Activated CD4-positive, alpha-beta T cell treated with anti-CD3 and anti-CD28 coated beads, Interleukin-2, amount 10 ng/mL, durations not matched to agents 7 days and 5 days (primary cell): ENCODE measurements at regions not wholly inside any gene's neighbourhood (a gene's known extent, or its start where the extent isn't known, plus 50 kb on each side); places are given as distances from the start of the nearest gene placed in this dataset.

Experiments used
- CTCF ChIA-PET: fragments of 350-600 bp; sonication (Branson Sonifier 250); formaldehyde crosslinking; loops from one replicate; lab custom pipeline; 2021; ENCODE audit warnings: antibody characterized with exemption; lab: Charles Lee
- POLR2A ChIA-PET: fragments of 350-600 bp; sonication (Branson Sonifier 250); formaldehyde crosslinking; loops from one replicate; lab custom pipeline; 2021; ENCODE audit warnings: antibody characterized with exemption; lab: Charles Lee
- DNase-seq: peaks from one replicate; pipeline ENCODE4 v3.0.0-alpha.2; 2020
- H3K27ac Mint-ChIP-seq: one replicate; pipeline ENCODE4 v1.8.0; 2021; ENCODE audit warnings: mild to moderate bottlenecking, moderate library complexity, mixed read lengths
- H3K27me3 Mint-ChIP-seq: one replicate; pipeline ENCODE4 v1.8.0; 2021; ENCODE audit warnings: mixed read lengths
- H3K36me3 Mint-ChIP-seq: one replicate; pipeline ENCODE4 v1.8.0; 2021; ENCODE audit warnings: low read depth, mixed read lengths
- H3K4me1 Mint-ChIP-seq: one replicate; pipeline ENCODE4 v1.8.0; 2021; ENCODE audit warnings: mixed read lengths
- H3K4me3 Mint-ChIP-seq: one replicate; pipeline ENCODE4 v1.8.0; 2021; ENCODE audit warnings: mild to moderate bottlenecking, moderate library complexity, mixed read lengths
- H3K9me3 Mint-ChIP-seq: one replicate; pipeline ENCODE4 v1.8.0; 2021; ENCODE audit warnings: mixed read lengths

- CTCF ChIA-PET: no interaction called here
- H3K27me3 Mint-ChIP-seq: no peaks in the 10 kb centered on the region
- DNase-seq: no peak
- H3K9me3 Mint-ChIP-seq: no peaks in the 10 kb centered on the region
- H3K4me3 Mint-ChIP-seq: no peak overlapping the region
- H3K36me3 Mint-ChIP-seq: no peaks in the 10 kb centered on the region
- no peaks in the 10 kb centered on the region for H3K4me1 Mint-ChIP-seq
- POLR2A ChIA-PET: no interaction called here
- no peak overlapping the region for H3K27ac Mint-ChIP-seq
Measured at GRCh38 chr5:163677092-163677491, 171.7 kb downstream of the MAT2B start.

GRCh38 chr5:163682234-163682633 is 176.8 kb downstream of the MAT2B start:
- CTCF ChIA-PET: no interaction called here
- POLR2A ChIA-PET: no interaction called here
- no peaks in the 10 kb centered on the region for H3K27me3 Mint-ChIP-seq

GRCh38 chr5:163687414-163687813 is 182.0 kb downstream of the MAT2B start:
- POLR2A ChIA-PET: no interaction called here
- Mint-ChIP-seq H3K27ac (no peak overlapping the region), H3K4me1 (no peaks in the 10 kb centered on the region), H3K4me3 (no peak overlapping the region), H3K27me3 (no peaks in the 10 kb centered on the region), H3K9me3 (no peaks in the 10 kb centered on the region), H3K36me3 (no peaks in the 10 kb centered on the region)
- CTCF ChIA-PET: no interaction called here
- DNase-seq: no peak

More at GRCh38 chr5:163682234-163682633, 176.8 kb downstream of the MAT2B start:
- no peaks in the 10 kb centered on the region for H3K36me3 Mint-ChIP-seq
- no peak for DNase-seq
- no peaks in the 10 kb centered on the region for H3K4me1 Mint-ChIP-seq
- no peak overlapping the region for H3K4me3 Mint-ChIP-seq
- H3K27ac Mint-ChIP-seq: no peak overlapping the region
- H3K9me3 Mint-ChIP-seq: no peaks in the 10 kb centered on the region

DNA sequence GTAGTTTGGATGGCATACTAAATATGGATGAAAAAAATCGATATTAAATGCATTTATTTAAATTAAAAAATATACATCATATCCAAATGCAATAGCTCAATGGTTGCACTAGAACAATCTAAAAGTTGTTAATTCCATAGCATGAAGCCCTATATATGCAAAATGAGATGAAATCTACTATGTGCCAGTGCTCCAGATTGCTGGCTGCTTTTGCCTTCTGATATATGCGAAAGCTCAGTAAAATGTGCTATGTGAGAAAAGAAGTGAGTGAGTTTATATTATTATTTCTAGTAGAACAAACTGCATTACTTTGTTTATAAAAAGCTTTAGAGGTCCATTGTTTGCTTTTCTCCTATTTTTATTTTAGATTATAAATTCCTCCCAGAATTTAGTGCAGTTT is 186.7 kb downstream of the MAT2B start:
- ChIA-PET POLR2A (no interaction called here), CTCF (no interaction called here)

DNA sequence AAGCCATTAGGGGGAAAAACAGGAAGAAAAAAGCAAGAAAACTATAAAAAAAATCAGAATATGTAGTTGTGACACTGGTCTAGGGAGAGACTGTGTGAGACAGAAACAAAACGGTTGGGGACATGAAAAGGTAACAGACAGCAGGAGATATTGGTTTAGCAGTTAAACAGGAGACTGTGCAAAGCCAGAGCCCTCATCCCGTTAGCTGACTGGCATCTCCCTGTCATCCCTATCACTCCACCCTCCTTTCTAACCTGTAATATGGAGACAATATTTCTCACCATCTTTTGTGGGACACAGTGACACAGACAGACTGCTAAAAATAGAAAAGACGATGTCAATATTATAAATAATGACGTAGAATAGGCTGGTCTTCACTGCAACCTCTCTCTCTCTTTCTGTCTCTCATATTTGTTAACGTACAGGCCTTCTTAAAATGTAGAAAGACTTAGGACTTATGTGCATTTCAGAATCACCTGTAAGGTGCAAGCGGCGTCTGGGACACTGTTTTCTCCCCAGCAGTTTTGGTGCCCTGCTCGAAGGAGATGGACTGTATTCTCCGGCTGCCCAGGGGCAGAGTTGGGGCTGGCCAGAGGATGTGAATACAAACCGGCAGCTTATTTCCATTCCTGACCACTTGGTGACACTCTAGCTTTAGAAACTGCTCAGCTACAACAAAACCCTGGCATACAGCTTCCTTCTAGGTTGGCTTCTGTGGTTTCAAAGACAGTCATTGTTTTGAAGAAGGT is 190.6 kb downstream of the MAT2B start:
- Mint-ChIP-seq H3K4me1 (no peaks in the 10 kb centered on the region), H3K27me3 (no peaks in the 10 kb centered on the region), H3K9me3 (no peaks in the 10 kb centered on the region), H3K27ac (no peak overlapping the region), H3K36me3 (no peaks in the 10 kb centered on the region), H3K4me3 (no peak overlapping the region)
- ChIA-PET CTCF (no interaction called here), POLR2A (no interaction called here)
- no peak for DNase-seq

More for the DNA sequence above, 186.7 kb downstream of the MAT2B start:
- no peaks in the 10 kb centered on the region for H3K36me3 Mint-ChIP-seq
- DNase-seq: no peak
- H3K27ac Mint-ChIP-seq: no peak overlapping the region
- H3K9me3 Mint-ChIP-seq: no peaks in the 10 kb centered on the region
- no peaks in the 10 kb centered on the region for H3K4me1 Mint-ChIP-seq
- H3K4me3 Mint-ChIP-seq: no peak overlapping the region
- no peaks in the 10 kb centered on the region for H3K27me3 Mint-ChIP-seq

GRCh38 chr5:163696579-163696887 is 191.1 kb downstream of the MAT2B start:
- ChIA-PET POLR2A (no interaction called here), CTCF (no interaction called here)
- no peaks in the 10 kb centered on the region for H3K36me3 Mint-ChIP-seq
- no peaks in the 10 kb centered on the region for H3K27me3 Mint-ChIP-seq
- no peaks in the 10 kb centered on the region for H3K9me3 Mint-ChIP-seq
- no peak overlapping the region for H3K4me3 Mint-ChIP-seq
- no peak overlapping the region for H3K27ac Mint-ChIP-seq
- H3K4me1 Mint-ChIP-seq: no peaks in the 10 kb centered on the region
- no peak for DNase-seq

- no peak for DNase-seq
- Mint-ChIP-seq H3K4me1 (no peaks in the 10 kb centered on the region), H3K27me3 (no peaks in the 10 kb centered on the region), H3K4me3 (no peak overlapping the region), H3K9me3 (no peaks in the 10 kb centered on the region), H3K36me3 (no peaks in the 10 kb centered on the region), H3K27ac (no peak overlapping the region)
- ChIA-PET CTCF (no interaction called here), POLR2A (no interaction called here)
Measured at GRCh38 chr5:163706053-163706771, 200.8 kb downstream of the MAT2B start.

DNA sequence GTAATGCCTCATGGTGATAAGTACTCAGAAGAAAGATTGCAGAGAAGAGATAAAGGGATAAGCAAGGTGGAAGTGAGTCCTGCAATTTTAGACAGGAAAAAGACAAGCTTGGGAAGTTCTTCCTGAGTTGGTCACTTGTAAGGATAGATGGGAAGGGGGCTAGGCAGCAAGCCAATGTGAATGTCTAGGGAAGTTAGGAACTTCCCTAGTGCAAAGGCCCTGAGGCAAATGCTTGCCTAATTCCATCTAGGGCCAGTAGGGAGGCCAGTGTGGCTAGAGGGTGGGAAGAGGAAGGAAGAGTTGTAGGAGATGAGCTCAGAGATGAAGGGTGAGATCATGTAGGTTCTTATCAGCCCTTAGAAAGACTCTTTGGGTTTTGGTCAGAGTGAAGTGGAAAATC is 206.6 kb downstream of the MAT2B start:
- POLR2A ChIA-PET: no interaction called here
- Mint-ChIP-seq H3K36me3 (no peaks in the 10 kb centered on the region), H3K27ac (no peak overlapping the region), H3K4me3 (no peak overlapping the region), H3K9me3 (no peaks in the 10 kb centered on the region), H3K4me1 (no peaks in the 10 kb centered on the region), H3K27me3 (no peaks in the 10 kb centered on the region)
- no peak for DNase-seq
- CTCF ChIA-PET: no interaction called here

DNA sequence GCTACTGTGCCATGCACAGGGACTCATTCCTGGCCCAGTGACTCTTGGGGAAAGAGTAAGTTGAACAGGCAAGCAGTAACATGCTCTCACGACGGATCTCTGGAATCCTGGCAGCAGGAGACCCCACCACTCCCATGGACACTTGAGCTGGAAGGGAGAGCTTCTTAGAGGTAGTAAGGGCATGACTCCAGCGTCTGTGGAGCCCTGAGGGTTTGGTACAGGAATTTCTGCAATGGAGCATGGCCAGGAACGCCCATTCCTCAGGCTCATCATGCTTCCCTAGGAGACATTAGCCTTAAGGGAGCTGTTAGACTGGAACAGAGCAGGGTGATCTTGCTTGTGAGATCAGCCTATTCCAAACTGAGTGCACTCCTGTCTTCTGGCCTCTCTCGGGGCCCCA is 212.9 kb downstream of the MAT2B start:
- H3K36me3 Mint-ChIP-seq: no peaks in the 10 kb centered on the region
- no peaks in the 10 kb centered on the region for H3K4me1 Mint-ChIP-seq
- CTCF ChIA-PET: no interaction called here
- H3K9me3 Mint-ChIP-seq: no peaks in the 10 kb centered on the region
- POLR2A ChIA-PET: no interaction called here
- no peak overlapping the region for H3K27ac Mint-ChIP-seq
- H3K27me3 Mint-ChIP-seq: no peaks in the 10 kb centered on the region
- DNase-seq: no peak
- H3K4me3 Mint-ChIP-seq: no peak overlapping the region

DNA sequence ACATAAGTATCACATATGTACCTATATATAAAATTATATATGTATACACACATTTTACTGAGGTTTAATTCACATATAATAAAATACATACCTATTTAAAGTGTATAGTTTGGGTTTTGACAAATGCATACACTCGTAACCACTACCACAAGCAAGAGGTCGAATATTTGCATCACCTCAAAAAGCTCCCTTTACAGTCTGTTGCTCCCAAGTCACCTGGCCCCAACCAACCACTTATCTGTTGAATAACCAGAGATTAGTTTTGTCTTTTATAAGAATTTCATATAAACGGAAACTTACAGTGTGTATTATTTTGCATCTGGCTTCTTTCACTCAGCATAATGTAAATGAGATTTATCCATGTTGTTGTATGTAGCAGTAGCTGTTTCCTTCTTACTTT is 218.9 kb downstream of the MAT2B start:
- Mint-ChIP-seq H3K9me3 (no peaks in the 10 kb centered on the region), H3K27me3 (no peaks in the 10 kb centered on the region), H3K36me3 (no peaks in the 10 kb centered on the region), H3K4me3 (no peak overlapping the region), H3K27ac (no peak overlapping the region), H3K4me1 (no peaks in the 10 kb centered on the region)
- DNase-seq: no peak
- ChIA-PET CTCF (no interaction called here), POLR2A (no interaction called here)

DNA sequence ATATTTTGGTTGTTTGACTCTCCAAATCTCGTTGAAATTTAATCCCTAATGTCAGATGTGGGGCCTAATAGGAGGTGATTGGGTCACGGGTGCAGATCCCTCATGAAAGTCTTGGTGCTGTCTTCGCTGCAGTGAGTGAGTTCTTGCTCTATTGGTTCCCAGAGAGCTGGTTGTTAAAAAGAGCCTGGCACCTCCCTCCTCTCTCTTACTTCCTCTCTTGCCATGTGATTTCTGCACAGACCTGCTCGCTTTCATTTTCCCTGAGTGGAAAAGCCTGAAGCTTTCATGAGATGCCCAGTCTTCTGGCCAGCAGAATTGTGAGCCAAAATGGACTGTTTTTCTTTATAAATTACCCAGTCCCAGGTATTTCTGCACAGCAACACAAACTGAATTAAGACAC is 221.6 kb downstream of the MAT2B start:
- Mint-ChIP-seq H3K4me1 (no peaks in the 10 kb centered on the region), H3K27me3 (no peaks in the 10 kb centered on the region), H3K36me3 (no peaks in the 10 kb centered on the region), H3K4me3 (no peak overlapping the region), H3K27ac (no peak overlapping the region), H3K9me3 (no peaks in the 10 kb centered on the region)
- ChIA-PET CTCF (no interaction called here), POLR2A (no interaction called here)
- DNase-seq: no peak

DNA sequence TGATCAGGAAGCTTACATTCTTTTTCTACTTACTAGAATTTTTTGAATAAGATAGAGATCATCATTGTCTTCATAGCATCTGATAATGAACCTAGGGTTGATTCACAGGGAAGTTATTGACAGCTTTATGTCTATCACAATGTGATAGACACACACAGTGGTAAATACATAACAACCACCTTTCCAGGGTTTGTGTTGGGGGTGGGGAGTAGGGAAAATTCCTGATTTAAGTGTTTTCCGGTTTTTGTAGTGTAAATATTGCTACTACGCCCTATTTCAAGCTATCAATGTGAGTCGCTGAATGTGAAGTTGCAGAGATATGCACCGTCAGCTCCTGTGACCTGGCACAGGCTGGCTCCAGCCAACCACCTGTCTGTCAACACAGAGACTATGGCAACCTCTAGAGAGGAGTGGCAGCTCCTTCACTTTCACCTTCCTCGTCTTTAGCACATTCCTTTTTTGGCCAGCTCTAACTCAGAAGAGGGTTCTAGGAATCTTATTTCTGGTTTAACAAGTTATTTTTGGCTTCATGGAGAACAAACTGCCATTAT is 224.9 kb downstream of the MAT2B start:
- ChIA-PET CTCF (no interaction called here), POLR2A (no interaction called here)
- no peaks in the 10 kb centered on the region for H3K9me3 Mint-ChIP-seq

GRCh38 chr5:163731256-163731655 is 225.8 kb downstream of the MAT2B start:
- POLR2A ChIA-PET: no interaction called here
- Mint-ChIP-seq H3K27ac (no peak overlapping the region), H3K4me3 (no peak overlapping the region), H3K4me1 (no peaks in the 10 kb centered on the region), H3K36me3 (no peaks in the 10 kb centered on the region), H3K27me3 (no peaks in the 10 kb centered on the region), H3K9me3 (no peaks in the 10 kb centered on the region)
- no peak for DNase-seq
- CTCF ChIA-PET: no interaction called here

More for the DNA sequence above, 224.9 kb downstream of the MAT2B start:
- H3K4me1 Mint-ChIP-seq: no peaks in the 10 kb centered on the region
- no peak overlapping the region for H3K27ac Mint-ChIP-seq
- no peak for DNase-seq
- H3K27me3 Mint-ChIP-seq: no peaks in the 10 kb centered on the region
- H3K4me3 Mint-ChIP-seq: no peak overlapping the region
- H3K36me3 Mint-ChIP-seq: no peaks in the 10 kb centered on the region
